OCI-LY1 (cell line): ENCODE measurements at regions not wholly inside any gene's neighbourhood (a gene's known extent, or its start where the extent isn't known, plus 50 kb on each side); places are given as distances from the start of the nearest gene placed in this dataset.
"Not testable (repeated sequence)": the region's sequence is repeated elsewhere in the genome, so short reads cannot be mapped to it uniquely, and the experiment has no call there.

Experiments
- H2AFZ ChIP-seq: fragments of 200-600 bp; sonication (generic), shearing (Covaris generic); 2 replicates; pipeline ENCODE4 v1.6.0; 2014; ENCODE audit warnings: antibody characterized with exemption, mild to moderate bottlenecking, low read length
- H3F3A ChIP-seq: fragments of 200-600 bp; sonication (generic), shearing (Covaris generic); 2 replicates; pipeline ENCODE4 v1.6.0; 2014; ENCODE audit warnings: mild to moderate bottlenecking, antibody characterized with exemption, low read length, moderate library complexity; ENCODE audit not compliant: insufficient read depth
- H3K27ac ChIP-seq: fragments of 200-600 bp; sonication (generic); 2 replicates; pipeline ENCODE4 v1.5.1; 2014; ENCODE audit warnings: low read length, mixed run types, mild to moderate bottlenecking, low read depth; ENCODE audit not compliant: poor library complexity, severe bottlenecking
- H3K27me3 ChIP-seq: fragments of 200-600 bp; sonication (generic); 2 replicates; pipeline ENCODE4 v1.6.0; 2014; ENCODE audit warnings: antibody characterized with exemption, mild to moderate bottlenecking, low read length, moderate library complexity; ENCODE audit not compliant: insufficient read depth
- H3K36me3 ChIP-seq: fragments of 200-600 bp; sonication (generic); 2 replicates; pipeline ENCODE4 v1.6.1; 2014; ENCODE audit warnings: mild to moderate bottlenecking, antibody characterized with exemption, low read length, moderate library complexity, mixed read lengths; ENCODE audit not compliant: insufficient read depth
- H3K4me1 ChIP-seq: fragments of 200-600 bp; sonication (generic); 2 replicates; pipeline ENCODE4 v1.5.1; 2014; ENCODE audit warnings: mild to moderate bottlenecking, low read length, moderate library complexity; ENCODE audit not compliant: insufficient read depth, severe bottlenecking
- H3K4me2 ChIP-seq: fragments of 200-600 bp; sonication (generic), shearing (Covaris generic); 2 replicates; pipeline ENCODE4 v1.6.1; 2014; ENCODE audit warnings: low read length
- H3K4me3 ChIP-seq: fragments of 200-600 bp; sonication (generic); 2 replicates; pipeline ENCODE4 v1.5.1; 2014; ENCODE audit warnings: low read length, low read depth, mild to moderate bottlenecking, mixed read lengths; ENCODE audit not compliant: poor library complexity, severe bottlenecking
- H3K79me2 ChIP-seq: fragments of 200-600 bp; shearing (Covaris generic); 2 replicates; pipeline ENCODE4 v1.6.1; 2016; ENCODE audit warnings: mixed run types, low read length, mixed read lengths; ENCODE audit not compliant: insufficient read depth
- H3K9ac ChIP-seq: fragments of 200-600 bp; sonication (generic), shearing (Covaris generic); 2 replicates; pipeline ENCODE4 v1.6.1; 2014; ENCODE audit warnings: mild to moderate bottlenecking, low read length, mixed read lengths
- H3K9me2 ChIP-seq: fragments of 200-600 bp; sonication (generic), shearing (Covaris generic); 2 replicates; pipeline ENCODE4 v1.6.1; 2014; ENCODE audit warnings: low read depth, mild to moderate bottlenecking, low read length, mixed read lengths
- H3K9me3 ChIP-seq: fragments of 200-600 bp; shearing (Covaris generic); 2 replicates; pipeline ENCODE4 v1.6.1; 2014; ENCODE audit warnings: low read length, mixed read lengths
- H4K20me1 ChIP-seq: fragments of 200-600 bp; sonication (generic), shearing (Covaris generic); 2 replicates; pipeline ENCODE4 v1.6.0; 2016; ENCODE audit warnings: mild to moderate bottlenecking, low read length; ENCODE audit not compliant: insufficient read depth
- CTCF ChIP-seq: fragments of 200-600 bp; sonication (generic), shearing (Covaris generic); IDR thresholded peaks from 2 replicates; pipeline ENCODE4 v1.5.1; 2017; ENCODE audit warnings: mild to moderate bottlenecking, antibody characterized with exemption, low read length, moderate library complexity, mixed read lengths
- EZH2 ChIP-seq: fragments of 200-600 bp; sonication (generic), shearing (Covaris generic); IDR thresholded peaks from 2 replicates; pipeline ENCODE4 v1.8.0; 2017; ENCODE audit warnings: borderline replicate concordance, mixed run types, mild to moderate bottlenecking, antibody characterized with exemption, low read length, moderate library complexity, mixed read lengths

GRCh38 chr5:123987956-123988355 lies 476.0 kb downstream of the CSNK1G3 start:
- Histone ChIP-seq H2AFZ (no peak overlapping the region), H4K20me1 (no peaks in the 10 kb centered on the region), H3K4me3 (no peak overlapping the region), H3K4me1 (peaks cover 9% of the 10 kb centered on the region), H3K27ac (no peak overlapping the region), H3F3A (no peaks in the 10 kb centered on the region), H3K36me3 (no peaks in the 10 kb centered on the region), H3K27me3 (no peaks in the 10 kb centered on the region), H3K9ac (no peak overlapping the region), H3K9me3 (peaks cover 4% of the 10 kb centered on the region; the same call in 1 of the 2 replicates), H3K9me2 (no peaks in the 10 kb centered on the region), H3K79me2 (no peaks in the 10 kb centered on the region), H3K4me2 (no peak overlapping the region)
- TF ChIP-seq CTCF = no peak
- no peak for TF ChIP-seq EZH2

GRCh38 chr5:123976379-123977033 lies 464.5 kb downstream of the CSNK1G3 start:
- H3K27me3 ChIP-seq = no peaks in the 10 kb centered on the region
- peaks cover 22% of the 10 kb centered on the region for H3K4me1 ChIP-seq
- TF ChIP-seq EZH2 (no peak), CTCF (no peak)
- no peak overlapping the region for H2AFZ ChIP-seq
- H3K27ac ChIP-seq = peak overlapping the region; percentile 48
- H4K20me1 ChIP-seq = no peaks in the 10 kb centered on the region
- H3K4me2 ChIP-seq = peak overlapping the region; percentile 26
- H3K9ac ChIP-seq = no peak overlapping the region
- no peaks in the 10 kb centered on the region for H3K9me3 ChIP-seq
- no peaks in the 10 kb centered on the region for H3K36me3 ChIP-seq
- no peak overlapping the region for H3K4me3 ChIP-seq
- H3F3A ChIP-seq = no peaks in the 10 kb centered on the region
- no peaks in the 10 kb centered on the region for H3K79me2 ChIP-seq
- no peaks in the 10 kb centered on the region for H3K9me2 ChIP-seq

- H3K79me2 ChIP-seq, H3K9ac ChIP-seq, H3K9me3 ChIP-seq, H3F3A ChIP-seq, H3K4me2 ChIP-seq, H4K20me1 ChIP-seq, H2AFZ ChIP-seq, H3K9me2 ChIP-seq, H3K27me3 ChIP-seq, H3K4me3 ChIP-seq, H3K36me3 ChIP-seq: not testable (repeated sequence)
- peak overlapping the region; percentile 48 for H3K27ac ChIP-seq
- peaks cover 22% of the 10 kb centered on the region for H3K4me1 ChIP-seq
These were observed 463.5 kb downstream of the CSNK1G3 start for GRCh38 chr5:123975521-123975920.

GRCh38 chr5:123966781-123967180 lies 454.8 kb downstream of the CSNK1G3 start:
- H3K27me3 ChIP-seq = no peaks in the 10 kb centered on the region
- H3K9me2 ChIP-seq = no peaks in the 10 kb centered on the region
- H3K9me3 ChIP-seq = no peaks in the 10 kb centered on the region
- no peaks in the 10 kb centered on the region for H3K79me2 ChIP-seq
- H3K4me2 ChIP-seq = no peak overlapping the region
- H3K4me3 ChIP-seq = no peak overlapping the region
- no peak overlapping the region for H3K27ac ChIP-seq
- H4K20me1 ChIP-seq = no peaks in the 10 kb centered on the region
- no peak overlapping the region for H3K9ac ChIP-seq
- H2AFZ ChIP-seq = no peak overlapping the region
- no peaks in the 10 kb centered on the region for H3K36me3 ChIP-seq
- TF ChIP-seq EZH2 (no peak), CTCF (no peak)
- H3K4me1 ChIP-seq = no peaks in the 10 kb centered on the region
- no peaks in the 10 kb centered on the region for H3F3A ChIP-seq
